Endothelial cell of umbilical vein (primary cell): ENCODE measurements at regions not wholly inside any gene's neighbourhood (a gene's known extent, or its start where the extent isn't known, plus 50 kb on each side); places are given as distances from the start of the nearest gene placed in this dataset.

Experiments
- BruUV-seq: library from RNA; stranded (reverse); fragments of 400-500 nt; replicated peaks from 2 replicates; lab custom pipeline; 2021; lab: Mats Ljungman, UMichigan
- CTCF ChIA-PET: fragments of 300-600, 350-600 bp; sonication (Branson Sonifier 250); formaldehyde crosslinking; loops from one replicate; lab custom pipeline; 2021; ENCODE audit warnings: antibody characterized with exemption, inconsistent platforms; lab: Charles Lee
- POLR2A ChIA-PET: fragments of 300-600, 350-600 bp; sonication (Branson Sonifier 250); formaldehyde crosslinking; loops from one replicate; lab custom pipeline; 2021; ENCODE audit warnings: antibody characterized with exemption, inconsistent platforms; lab: Charles Lee
- DNase-seq: peaks from one replicate; pipeline ENCODE4 v3.0.0-alpha.2; 2011; ENCODE audit warnings: low read depth, low spot score
- FAIRE-seq: peaks from 2 replicates; lab custom pipeline; 2011; peaks lifted over from hg19 to GRCh38; lab: Jason Lieb, UNC
- H2AFZ ChIP-seq: 2 replicates; pipeline ENCODE4 v1.6.0; 2012; ENCODE audit warnings: low read depth, low read length, control low read depth, inconsistent platforms
- H3K27ac ChIP-seq: 2 replicates; pipeline ENCODE4 v1.5.1; 2011; ENCODE audit warnings: low read depth, mild to moderate bottlenecking, control low read depth, low read length, moderate library complexity; ENCODE audit not compliant: insufficient read depth
- H3K27me3 ChIP-seq, 2 experiments: 2 replicates each; pipeline versions ENCODE4 v1.6.0 to v1.6.1; 2011; ENCODE audit warnings: low read length in 2 of 2, mixed read lengths in 1 of 2; ENCODE audit not compliant: control insufficient read depth in 2 of 2, insufficient read depth in 2 of 2
- H3K36me3 ChIP-seq, 2 experiments: 2 replicates in 1 of 2; 3 replicates in 1 of 2; pipeline ENCODE4 v1.5.1; 2011; ENCODE audit warnings: low read length in 2 of 2, mild to moderate bottlenecking in 1 of 2, moderate library complexity in 1 of 2; ENCODE audit not compliant: control insufficient read depth in 2 of 2, insufficient read depth in 2 of 2; ENCODE audit errors: extremely low read depth in 1 of 2
- H3K4me1 ChIP-seq: 3 replicates; pipeline ENCODE4 v1.5.1; 2011; ENCODE audit warnings: mild to moderate bottlenecking, low read length; ENCODE audit not compliant: control insufficient read depth, insufficient read depth; ENCODE audit errors: extremely low read depth
- H3K4me2 ChIP-seq: 2 replicates; pipeline ENCODE4 v1.6.1; 2011; ENCODE audit warnings: low read length, control low read depth, mixed read lengths; ENCODE audit not compliant: insufficient read depth
- H3K4me3 ChIP-seq, 3 experiments: fragments of 200-600 bp in 1 of 3; sonication (generic), shearing (Covaris generic) in 1 of 3; replicated peaks in 1 of 3; 2 replicates each; pipeline ENCODE4 v1.5.1; 2011 to 2016; ENCODE audit warnings: control low read depth in 3 of 3, low read length in 3 of 3, mild to moderate bottlenecking in 2 of 3, inconsistent platforms in 1 of 3, low read depth in 1 of 3, moderate library complexity in 1 of 3; ENCODE audit not compliant: insufficient read depth in 1 of 3
- H3K79me2 ChIP-seq: 2 replicates; pipeline ENCODE4 v1.6.0; 2012; ENCODE audit warnings: low read length, inconsistent platforms; ENCODE audit not compliant: control insufficient read depth, insufficient read depth
- H3K9ac ChIP-seq: replicated peaks from 2 replicates; pipeline ENCODE3; 2011; ENCODE audit warnings: low read length, control low read depth; ENCODE audit not compliant: insufficient read depth; ENCODE audit errors: extremely low read depth
- H3K9me1 ChIP-seq: replicated peaks from 3 replicates; pipeline ENCODE4 v1.6.0; 2011; ENCODE audit warnings: mild to moderate bottlenecking, low read length; ENCODE audit not compliant: control insufficient read depth, insufficient read depth; ENCODE audit errors: extremely low read depth
- H3K9me3 ChIP-seq: replicated peaks from 2 replicates; pipeline ENCODE4 v1.5.1; 2012; ENCODE audit warnings: low read length, inconsistent platforms; ENCODE audit not compliant: control insufficient read depth, insufficient read depth
- H4K20me1 ChIP-seq: replicated peaks from 2 replicates; pipeline ENCODE3; 2011; ENCODE audit warnings: mild to moderate bottlenecking, low read length; ENCODE audit not compliant: control insufficient read depth, insufficient read depth; ENCODE audit errors: extremely low read depth
- CTCF ChIP-seq, 2 donors: IDR thresholded peaks; 1 replicate in 1 of 2; 2 replicates in 1 of 2; pipeline ENCODE4 v1.5.1; 2011; ENCODE audit warnings: low read length in 2 of 2, mild to moderate bottlenecking in 2 of 2, moderate library complexity in 2 of 2, control low read depth in 1 of 2, inconsistent platforms in 1 of 2, low read depth in 1 of 2; ENCODE audit not compliant: insufficient read depth in 1 of 2; ENCODE audit errors: extremely low read depth in 1 of 2
- EZH2 ChIP-seq: IDR thresholded peaks from 2 replicates; pipeline ENCODE4 v1.6.1; 2012; ENCODE audit warnings: borderline replicate concordance, low read depth, mild to moderate bottlenecking, moderate library complexity, low read length, inconsistent platforms; ENCODE audit not compliant: severe bottlenecking
- FOS ChIP-seq: IDR thresholded peaks from 2 replicates; pipeline ENCODE4 v1.6.1; 2011; ENCODE audit warnings: mild to moderate bottlenecking, low read length, moderate library complexity, borderline replicate concordance; ENCODE audit not compliant: insufficient read depth
- GATA2 ChIP-seq: IDR thresholded peaks from 2 replicates; pipeline ENCODE4 v1.7.0; 2011; ENCODE audit warnings: low read depth, mild to moderate bottlenecking, moderate library complexity, mixed read lengths, low read length; ENCODE audit not compliant: insufficient read length, insufficient read depth
- JUN ChIP-seq: IDR thresholded peaks from 2 replicates; pipeline ENCODE4 v1.6.1; 2011; ENCODE audit warnings: borderline replicate concordance, low read depth; ENCODE audit not compliant: insufficient read length, insufficient read depth
- MYC ChIP-seq: IDR thresholded peaks from one replicate; pipeline ENCODE4 v1.6.1; 2011; ENCODE audit warnings: mild to moderate bottlenecking, low read depth, low read length
- POLR2A ChIP-seq: IDR thresholded peaks from 2 replicates; pipeline ENCODE4 v1.6.1; 2012; ENCODE audit warnings: low read depth, mild to moderate bottlenecking, control low read depth, low read length
- POLR2AphosphoS5 ChIP-seq: IDR thresholded peaks from 2 replicates; pipeline ENCODE4 v1.6.1; 2012; ENCODE audit warnings: low read depth, mild to moderate bottlenecking, control low read depth, low read length, moderate library complexity; ENCODE audit not compliant: insufficient read depth
- dilution Hi-C: fragments of 300-500 bp; cut with MboI; formaldehyde crosslinking; loops from one replicate; pipeline ENCODE4 v1.15.0; 2019; ENCODE audit warnings: low sequenced_read_pairs; ENCODE audit not compliant: extremely low pct_ligation_motif_present
- intact Hi-C: fragments of 100-400 bp; cut with micrococcal nuclease; formaldehyde crosslinking; loops from one replicate; pipeline ENCODE4 v1.10.0; 2022

GRCh38 chr15:47374222-47374621 is 343.1 kb upstream of the SEMA6D start:
- POLR2A ChIA-PET, result interaction anchor here (0.7 kb wide), 1 partner anchor 233 kb away, joined by 3 read pairs; no protein-coding TSS in a partner anchor
- no peaks in the 10 kb centered on the region for H3K36me3 ChIP-seq
- H3K4me1 ChIP-seq, result no peaks in the 10 kb centered on the region
- no peak overlapping the region for H3K4me2 ChIP-seq
- H3K9me1 ChIP-seq, result no peaks in the 10 kb centered on the region
- H3K79me2 ChIP-seq, result no peaks in the 10 kb centered on the region
- dilution Hi-C loops, result no loop called here
- CTCF ChIA-PET, result interaction anchor here (0.6 to 3.6 kb wide), 50 partner anchors 10 to 1673 kb away, joined by 3 to 43 read pairs (median 4); partner anchors contain the start of gene SEMA6D
- BruUV-seq, result no TSS peak
- FAIRE-seq (no peak), DNase-seq (peak; percentile 52)
- intact Hi-C loops, result loop anchor here (1.0 to 10.0 kb wide), 5 partner anchors 97 to 615 kb away; no protein-coding TSS in a partner anchor
- H2AFZ ChIP-seq, result no peak overlapping the region
- TF ChIP-seq CTCF (IDR thresholded peaks at IDR 0.05; ENCODE audit: extremely low read depth in 1 of 2, insufficient read depth in 1 of 2, low read depth in 1 of 2, low read length in 2 of 2) (peak; percentile 36 to 49), POLR2A (no peak)
- H3K9ac ChIP-seq, result no peak overlapping the region
- H3K27me3 ChIP-seq, result no peaks in the 10 kb centered on the region
- H3K4me3 ChIP-seq, result no peak overlapping the region
- no peaks in the 10 kb centered on the region for H4K20me1 ChIP-seq
- no peaks in the 10 kb centered on the region for H3K9me3 ChIP-seq
- no peak overlapping the region for H3K27ac ChIP-seq

GRCh38 chr15:47376190-47376589 is 341.1 kb upstream of the SEMA6D start:
- intact Hi-C loops, result loop anchor here (10.0 kb wide), 1 partner anchor 399 kb away; no protein-coding TSS in a partner anchor
- no peaks in the 10 kb centered on the region for H3K9me3 ChIP-seq
- DNase-seq (no peak), FAIRE-seq (no peak)
- no peak overlapping the region for H2AFZ ChIP-seq
- no peaks in the 10 kb centered on the region for H4K20me1 ChIP-seq
- dilution Hi-C loops, result no loop called here
- no peaks in the 10 kb centered on the region for H3K9me1 ChIP-seq
- no peaks in the 10 kb centered on the region for H3K4me1 ChIP-seq
- H3K27ac ChIP-seq, result no peak overlapping the region
- no peaks in the 10 kb centered on the region for H3K79me2 ChIP-seq
- no peaks in the 10 kb centered on the region for H3K36me3 ChIP-seq
- CTCF ChIA-PET, result interaction anchor here (0.7 to 3.6 kb wide), 6 partner anchors 8 to 335 kb away, joined by 4 to 43 read pairs (median 4); no protein-coding TSS in a partner anchor
- POLR2A ChIA-PET, result no interaction called here
- H3K27me3 ChIP-seq, result no peaks in the 10 kb centered on the region
- BruUV-seq, result no TSS peak
- no peak overlapping the region for H3K4me3 ChIP-seq
- H3K9ac ChIP-seq, result no peak overlapping the region
- TF ChIP-seq POLR2A, result no peak
- TF ChIP-seq GATA2, result no peak
- TF ChIP-seq CTCF (IDR thresholded peaks at IDR 0.05; ENCODE audit: extremely low read depth in 1 of 2, insufficient read depth in 1 of 2, low read depth in 1 of 2, low read length in 2 of 2), result no peak
- no peak for TF ChIP-seq MYC
- no peak for TF ChIP-seq FOS
- no peak for TF ChIP-seq POLR2AphosphoS5
- no peak for TF ChIP-seq JUN
- TF ChIP-seq EZH2, result no peak
- no peak overlapping the region for H3K4me2 ChIP-seq
